Esophagus muscularis mucosa (tissue), 4 donors: ENCODE measurements at regions not wholly inside any gene's neighbourhood (a gene's known extent, or its start where the extent isn't known, plus 50 kb on each side); places are given as distances from the start of the nearest gene placed in this dataset.

ENCODE experiments used
- DNase-seq: peaks from one replicate; pipeline ENCODE4 v3.0.0-alpha.2; 2017; ENCODE audit errors: extremely low spot score
- H3K27ac ChIP-seq, 4 donors: fragments of 200-600 bp; sonication (generic); replicated peaks in 1 of 4; 1 replicate in 3 of 4; 2 replicates in 1 of 4; pipeline ENCODE4 v1.5.1; 2016 to 2019; ENCODE audit warnings: mild to moderate bottlenecking in 1 of 4
- H3K27me3 ChIP-seq, 4 donors: fragments of 200-600 bp; sonication (generic); one replicate each; pipeline versions ENCODE4 v1.5.1 to v1.6.0; 2016 to 2019
- H3K36me3 ChIP-seq, 4 donors: fragments of 200-600 bp; sonication (generic); one replicate each; pipeline ENCODE4 v1.5.1; 2016 to 2019
- H3K4me1 ChIP-seq, 4 donors: fragments of 200-600 bp; sonication (generic); one replicate each; pipeline ENCODE4 v1.5.1; 2016 to 2019
- H3K4me3 ChIP-seq, 4 donors: fragments of 200-600 bp; sonication (generic); 1 replicate in 2 of 4; 2 replicates in 2 of 4; pipeline ENCODE4 v1.5.1; 2016 to 2019; ENCODE audit warnings: mild to moderate bottlenecking in 4 of 4, moderate library complexity in 1 of 4
- H3K9me3 ChIP-seq, 4 donors: fragments of 200-600 bp; sonication (generic); 1 replicate in 3 of 4; 2 replicates in 1 of 4; pipeline ENCODE4 v1.5.1; 2016 to 2019
- CTCF ChIP-seq, 3 experiments: fragments of 200-600 bp in 2 of 3; fragments of 450-650 bp in 1 of 3; sonication (generic) in 2 of 3; IDR thresholded peaks; one replicate each; pipeline ENCODE4 v1.5.1; 2017 to 2019; ENCODE audit warnings: antibody characterized with exemption in 3 of 3, mild to moderate bottlenecking in 2 of 3, moderate library complexity in 1 of 3
- EP300 ChIP-seq: sonication (generic); formaldehyde crosslinking; IDR thresholded peaks from one replicate; pipeline ENCODE4 v1.6.1; 2017; ENCODE audit warnings: antibody characterized with exemption
- POLR2A ChIP-seq: fragments of 450-650 bp; IDR thresholded peaks from one replicate; pipeline ENCODE4 v1.6.1; 2017; ENCODE audit warnings: antibody characterized with exemption, moderate library complexity, mild to moderate bottlenecking, low read depth
- POLR2AphosphoS5 ChIP-seq, 2 donors: sonication (generic); formaldehyde crosslinking; IDR thresholded peaks; one replicate each; pipeline ENCODE4 v1.6.1; 2017; ENCODE audit warnings: antibody characterized with exemption in 2 of 2
- WGBS: methylation state at CpG from one replicate; pipeline ENCODE4 v1.1.5; 2018; 5-methylcytosine and 5-hydroxymethylcytosine counted together
- intact Hi-C: fragments of 100-400 bp; cut with DNase I; formaldehyde crosslinking; loops from one replicate; pipeline ENCODE4 v1.15.1; 2023

GRCh38 chr6:168890981-168891365 is 362.7 kb downstream of the THBS2 start:
- DNase-seq = no peak
- H3K36me3 ChIP-seq = no peaks in the 10 kb centered on the region
- 84% methylated on average over 3 of the region's 3 CpGs for WGBS
- peaks cover 3 to 35% (median 18%) of the 10 kb centered on the region in 4 donors for H3K4me1 ChIP-seq
- TF ChIP-seq POLR2A (no peak), CTCF (IDR thresholded peaks at IDR 0.05) (no peak), POLR2AphosphoS5 (IDR thresholded peaks at IDR 0.05) (no peak), EP300 (no peak)
- H3K9me3 ChIP-seq = no peaks in the 10 kb centered on the region
- no peak overlapping the region for H3K4me3 ChIP-seq
- no peaks in the 10 kb centered on the region for H3K27me3 ChIP-seq
- intact Hi-C loops = no loop called here
- no peak overlapping the region for H3K27ac ChIP-seq

- H3K9me3 ChIP-seq = no peaks in the 10 kb centered on the region
- intact Hi-C loops = no loop called here
Measured at GRCh38 chr6:168890306-168890980, 363.2 kb downstream of the THBS2 start.

GRCh38 chr6:168888786-168889345 is 364.8 kb downstream of the THBS2 start:
- H3K27me3 ChIP-seq = peaks cover 0 to 8% (median 0%) of the 10 kb centered on the region in 4 donors
- intact Hi-C loops = no loop called here
- no peak overlapping the region for H3K4me3 ChIP-seq
- TF ChIP-seq EP300 (no peak), POLR2AphosphoS5 (IDR thresholded peaks at IDR 0.05) (no peak), POLR2A (no peak), CTCF (IDR thresholded peaks at IDR 0.05) (no peak)
- H3K27ac ChIP-seq = no peak overlapping the region
- H3K9me3 ChIP-seq = no peaks in the 10 kb centered on the region
- no peak for DNase-seq
- H3K4me1 ChIP-seq = peaks cover 0 to 28% (median 15%) of the 10 kb centered on the region in 4 donors
- WGBS = 75% methylated on average over 18 of the region's 18 CpGs
- H3K36me3 ChIP-seq = no peaks in the 10 kb centered on the region

More at GRCh38 chr6:168890306-168890980, 363.2 kb downstream of the THBS2 start:
- Histone ChIP-seq H3K4me1 (peaks cover 3 to 31% (median 15%) of the 10 kb centered on the region in 4 donors), H3K27me3 (peaks cover 0 to 3% (median 0%) of the 10 kb centered on the region in 4 donors), H3K4me3 (no peak overlapping the region), H3K27ac (peak overlapping the region in 1 of 4 donors; percentile 33), H3K36me3 (no peaks in the 10 kb centered on the region)
- WGBS = 80% methylated on average over 9 of the region's 26 CpGs
- no peak for DNase-seq
- TF ChIP-seq CTCF (IDR thresholded peaks at IDR 0.05) (no peak), EP300 (no peak), POLR2AphosphoS5 (IDR thresholded peaks at IDR 0.05) (no peak), POLR2A (no peak)

- Histone ChIP-seq H3K27me3 (peaks cover 0 to 8% (median 0%) of the 10 kb centered on the region in 4 donors), H3K4me3 (no peak overlapping the region), H3K27ac (no peak overlapping the region), H3K9me3 (no peaks in the 10 kb centered on the region), H3K36me3 (no peaks in the 10 kb centered on the region), H3K4me1 (peaks cover 0 to 25% (median 11%) of the 10 kb centered on the region in 4 donors)
- 98% methylated on average over 11 of the region's 11 CpGs for WGBS
- intact Hi-C loops = no loop called here
- TF ChIP-seq EP300 = no peak
- no peak for TF ChIP-seq POLR2AphosphoS5 (IDR thresholded peaks at IDR 0.05)
- no peak for TF ChIP-seq POLR2A
- no peak for TF ChIP-seq CTCF (IDR thresholded peaks at IDR 0.05)
- DNase-seq = no peak
Measured at GRCh38 chr6:168888102-168888501, 365.5 kb downstream of the THBS2 start.
